ENCODE measurements at regions not wholly inside any gene's neighbourhood (a gene's known extent, or its start where the extent isn't known, plus 50 kb on each side); places are given as distances from the start of the nearest gene placed in this dataset.

DNA sequence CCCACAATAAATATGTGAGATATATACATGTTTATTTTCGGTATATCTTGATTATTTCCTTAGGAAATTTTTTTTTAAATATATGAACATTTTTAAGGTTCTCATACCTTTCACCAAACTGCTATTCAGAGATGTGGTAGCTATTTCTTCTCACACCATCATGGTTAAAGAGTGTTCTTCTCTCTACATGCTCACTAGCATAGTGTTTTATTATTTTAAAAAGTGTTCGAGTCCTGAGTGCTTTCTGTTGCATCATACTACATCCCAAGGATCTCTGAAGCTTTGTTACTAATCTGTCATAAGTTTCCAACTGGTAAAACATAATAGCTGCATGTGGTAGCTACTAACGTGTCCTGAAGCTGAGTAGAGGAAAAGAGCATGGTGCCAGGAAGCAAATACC lies 177.4 kb upstream of the GLRA1 start:
- no peak for TF ChIP-seq POLR2A (IDR thresholded peaks at IDR 0.05)
- TF ChIP-seq, protein P1, sequence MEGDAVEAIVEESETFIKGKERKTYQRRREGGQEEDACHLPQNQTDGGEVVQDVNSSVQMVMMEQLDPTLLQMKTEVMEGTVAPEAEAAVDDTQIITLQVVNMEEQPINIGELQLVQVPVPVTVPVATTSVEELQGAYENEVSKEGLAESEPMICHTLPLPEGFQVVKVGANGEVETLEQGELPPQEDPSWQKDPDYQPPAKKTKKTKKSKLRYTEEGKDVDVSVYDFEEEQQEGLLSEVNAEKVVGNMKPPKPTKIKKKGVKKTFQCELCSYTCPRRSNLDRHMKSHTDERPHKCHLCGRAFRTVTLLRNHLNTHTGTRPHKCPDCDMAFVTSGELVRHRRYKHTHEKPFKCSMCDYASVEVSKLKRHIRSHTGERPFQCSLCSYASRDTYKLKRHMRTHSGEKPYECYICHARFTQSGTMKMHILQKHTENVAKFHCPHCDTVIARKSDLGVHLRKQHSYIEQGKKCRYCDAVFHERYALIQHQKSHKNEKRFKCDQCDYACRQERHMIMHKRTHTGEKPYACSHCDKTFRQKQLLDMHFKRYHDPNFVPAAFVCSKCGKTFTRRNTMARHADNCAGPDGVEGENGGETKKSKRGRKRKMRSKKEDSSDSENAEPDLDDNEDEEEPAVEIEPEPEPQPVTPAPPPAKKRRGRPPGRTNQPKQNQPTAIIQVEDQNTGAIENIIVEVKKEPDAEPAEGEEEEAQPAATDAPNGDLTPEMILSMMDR (IDR thresholded peaks at IDR 0.05) = no peak
- TF ChIP-seq EP300 (IDR thresholded peaks at IDR 0.05) = no peak
- no peak for TF ChIP-seq POLR2AphosphoS5 (IDR thresholded peaks at IDR 0.05)

Measured in gastroesophageal sphincter (tissue), 3 donors.